GM19438 (cell line): ENCODE measurements at regions not wholly inside any gene's neighbourhood (a gene's known extent, or its start where the extent isn't known, plus 50 kb on each side); places are given as distances from the start of the nearest gene placed in this dataset.
"Not testable (repeated sequence)": the region's sequence is repeated elsewhere in the genome, so short reads cannot be mapped to it uniquely, and the experiment has no call there.

Experiments used
- ATAC-seq: cut with Tn5 transposase; IDR thresholded peaks from one replicate; pipeline ENCODE4 v1.9.1; 2021; ENCODE audit warnings: low read depth; ENCODE audit not compliant: unreplicated experiment

DNA sequence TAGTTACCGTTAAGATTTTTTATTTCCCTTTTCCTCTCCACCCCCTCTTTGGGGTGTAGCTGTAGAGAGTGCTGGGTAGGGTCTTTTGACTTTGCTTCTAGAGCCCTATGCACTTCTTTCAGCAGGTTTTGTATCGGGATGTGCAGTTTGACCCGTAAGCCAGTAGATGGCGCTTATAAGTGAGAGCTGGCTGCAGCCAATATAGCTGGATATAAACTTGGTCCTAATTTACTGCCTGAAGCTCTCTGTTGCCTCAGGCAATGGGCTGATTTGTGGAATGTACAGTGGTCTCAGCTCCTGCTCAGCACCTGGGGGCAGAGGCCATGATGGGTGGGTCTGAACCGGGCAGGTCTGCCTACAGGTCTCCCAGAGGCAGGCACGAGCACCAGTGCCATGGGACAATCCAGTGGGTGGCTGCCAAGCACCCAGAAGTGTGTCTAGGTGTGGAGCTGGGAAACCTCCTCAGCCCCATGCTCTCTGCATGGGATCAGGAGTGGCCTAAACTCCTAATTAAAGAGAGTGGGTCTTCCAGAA is 146.5 kb downstream of the SPANXN1 start:
- ATAC-seq, result no peak

GRCh38 chrX:145394344-145394743 is 147.0 kb downstream of the SPANXN1 start:
- ATAC-seq, result no peak

DNA sequence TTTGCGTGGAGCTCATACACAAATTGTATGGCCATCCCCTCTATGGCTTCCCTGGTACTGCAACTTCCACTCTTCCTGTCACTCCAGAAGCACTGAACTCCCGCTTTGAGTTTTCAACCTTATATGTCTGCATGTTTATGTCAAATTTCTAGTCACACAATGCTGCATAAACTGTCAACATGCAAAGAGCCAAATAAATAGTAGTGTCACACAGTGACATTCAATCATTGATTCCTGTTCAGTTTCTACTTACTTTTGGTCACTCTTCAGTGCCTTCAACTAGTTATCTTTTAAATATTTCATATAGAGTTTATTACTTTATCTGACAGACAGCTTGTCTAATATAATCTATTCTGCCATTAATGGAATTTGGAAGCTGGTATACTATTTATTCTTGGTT is 149.3 kb downstream of the SPANXN1 start:
- ATAC-seq, result no peak

GRCh38 chrX:145405012-145405411 is 157.7 kb downstream of the SPANXN1 start:
- ATAC-seq, result peak; percentile 64

DNA sequence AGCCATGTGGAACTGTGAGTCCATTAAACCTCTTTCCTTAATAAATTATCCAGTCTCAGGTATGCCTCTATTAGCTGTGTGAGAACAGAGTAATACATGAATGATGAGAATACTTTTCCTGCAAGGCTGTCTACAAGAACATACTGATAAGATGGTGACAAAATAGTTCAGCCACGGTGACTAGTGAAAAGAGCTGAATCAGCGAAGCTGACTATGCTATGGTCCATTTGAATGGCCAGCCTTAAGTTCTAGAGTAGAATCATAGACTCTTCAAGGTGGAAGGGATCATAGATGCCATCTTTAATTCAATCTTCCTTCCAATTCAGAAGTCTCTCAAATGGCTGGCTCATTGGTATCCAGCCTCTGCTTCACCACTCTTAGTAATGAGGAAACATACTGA is 163.3 kb downstream of the SPANXN1 start:
- ATAC-seq, result no peak

GRCh38 chrX:145436211-145436610 is 188.9 kb downstream of the SPANXN1 start:
- not testable (repeated sequence) for ATAC-seq

DNA sequence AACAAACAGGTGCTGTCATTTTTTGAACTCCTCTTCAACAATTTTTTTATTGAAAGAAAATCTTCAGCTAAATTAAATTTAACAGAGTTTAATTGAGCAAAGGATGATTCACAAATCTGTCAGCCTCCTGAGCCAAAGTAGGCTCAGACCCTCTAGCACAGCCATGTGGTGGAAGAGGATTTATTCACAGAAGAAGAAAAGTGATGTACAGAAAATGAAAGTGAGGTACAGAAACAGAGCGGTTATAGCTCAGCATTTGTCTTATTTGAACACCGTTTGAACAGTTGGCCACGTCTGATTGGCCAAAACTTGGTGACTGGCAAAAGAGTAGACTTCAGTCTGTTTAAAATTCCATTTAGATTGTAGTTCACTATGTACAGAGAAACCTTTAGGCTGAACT is 217.3 kb downstream of the SPANXN1 start:
- no peak for ATAC-seq

DNA sequence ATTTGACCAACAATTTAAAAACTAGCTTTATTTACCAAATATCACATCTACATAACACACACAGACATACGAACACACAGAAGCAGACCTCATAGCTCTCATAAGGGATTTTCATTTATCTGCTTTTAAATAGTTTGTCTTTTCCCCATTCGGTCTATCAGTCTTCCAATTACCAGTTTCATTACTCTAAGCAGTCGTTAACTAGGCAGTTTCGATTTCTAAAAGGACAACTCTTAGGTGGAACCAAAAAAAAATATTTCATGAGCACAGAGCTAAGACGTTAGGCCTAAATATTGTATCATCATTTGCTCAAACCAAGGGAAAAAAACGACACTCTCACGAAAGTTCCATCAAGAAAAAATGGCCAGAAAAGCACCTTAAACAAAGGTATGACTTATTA is 228.4 kb downstream of the SPANXN1 start:
- no peak for ATAC-seq

DNA sequence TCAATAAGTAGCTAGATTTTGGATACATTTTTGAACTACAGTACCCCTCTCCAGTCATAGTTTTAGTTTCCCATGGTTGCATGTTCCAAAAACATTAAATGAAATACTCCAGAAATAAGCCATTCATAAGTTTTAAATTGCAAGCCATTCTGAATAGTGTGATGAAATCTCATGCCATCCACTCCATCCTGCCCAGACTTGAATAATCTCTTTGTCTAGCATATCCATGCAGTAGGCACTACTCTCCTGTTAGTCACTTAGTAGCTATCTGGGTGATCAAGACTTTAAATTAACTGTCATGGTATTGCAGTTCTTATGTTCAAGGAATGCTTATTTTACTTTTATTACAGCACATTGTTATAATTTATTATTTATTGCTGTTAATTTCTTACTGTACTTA is 237.4 kb downstream of the SPANXN1 start:
- no peak for ATAC-seq

DNA sequence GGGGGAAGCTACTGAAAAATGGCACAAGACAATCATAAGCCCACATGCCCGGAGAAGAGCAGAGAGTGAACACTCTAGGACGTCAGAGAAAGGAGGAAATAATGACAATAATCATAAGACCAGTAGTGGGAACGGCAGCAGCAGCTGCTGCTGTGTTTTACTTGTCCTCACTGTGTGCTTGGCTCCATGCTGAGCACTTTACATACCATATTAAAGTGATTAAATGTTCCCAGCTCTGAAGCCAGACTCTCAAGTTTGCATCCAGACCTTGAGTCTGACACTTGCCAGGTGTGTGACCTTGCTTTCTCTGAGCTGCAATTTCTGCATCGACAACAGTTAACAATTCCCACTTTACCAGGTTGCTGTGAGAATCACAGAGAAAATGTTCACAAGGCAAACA is 255.4 kb downstream of the SPANXN1 start:
- ATAC-seq, result no peak

- no peak for ATAC-seq
Observed at GRCh38 chrX:145506214-145506613, 258.9 kb downstream of the SPANXN1 start.

- no peak for ATAC-seq
Observed at GRCh38 chrX:145524931-145525330, 277.6 kb downstream of the SPANXN1 start.

- no peak for ATAC-seq
Observed at GRCh38 chrX:145532176-145532780, 285.0 kb downstream of the SPANXN1 start.

- no peak for ATAC-seq
Observed at GRCh38 chrX:145533534-145533933, 284.1 kb upstream of the SLITRK2 start.

DNA sequence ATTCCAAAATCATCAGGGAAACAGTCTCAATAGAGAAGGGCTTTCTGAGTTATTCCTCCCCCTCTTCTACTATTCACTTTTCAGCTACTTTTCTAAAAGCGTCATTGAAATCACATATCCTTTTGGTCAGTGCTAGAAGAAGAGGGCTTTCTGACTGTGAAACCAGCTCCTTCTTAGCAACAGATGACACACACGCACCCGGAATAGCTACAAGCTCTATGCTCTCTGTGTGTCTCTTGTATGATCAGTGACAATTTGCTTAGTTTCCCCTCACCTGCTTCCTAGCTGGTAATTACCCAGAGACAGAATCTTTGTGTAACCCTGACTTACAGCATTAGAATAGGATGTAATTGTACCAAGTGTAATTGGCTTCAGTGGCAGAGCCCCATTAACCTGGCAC is 268.1 kb upstream of the SLITRK2 start:
- no peak for ATAC-seq

DNA sequence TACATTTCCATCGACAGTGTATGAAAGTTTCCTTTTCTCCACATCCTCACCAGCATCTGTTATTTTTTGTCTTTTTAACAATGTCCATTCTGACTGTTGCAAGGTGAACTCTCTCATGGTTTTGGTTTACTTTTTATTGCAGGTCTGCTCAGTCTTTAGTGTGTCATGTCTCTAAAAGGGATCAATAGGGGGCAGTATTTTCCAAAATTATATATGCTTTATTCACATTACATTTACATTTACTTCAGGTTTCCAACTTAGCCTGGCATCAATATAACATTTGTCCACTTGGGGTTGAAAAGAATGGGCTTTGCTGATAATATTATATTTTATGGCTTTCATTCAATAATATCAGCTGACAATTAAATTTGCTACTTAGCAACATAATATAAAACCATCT is 265.0 kb upstream of the SLITRK2 start:
- ATAC-seq, result no peak

GRCh38 chrX:145553702-145554101 is 263.9 kb upstream of the SLITRK2 start:
- no peak for ATAC-seq

- no peak for ATAC-seq
Observed at GRCh38 chrX:145563159-145563558, 254.5 kb upstream of the SLITRK2 start.

- ATAC-seq, result no peak
Observed at GRCh38 chrX:145609951-145610511, 207.6 kb upstream of the SLITRK2 start.

GRCh38 chrX:145613894-145614293 is 203.7 kb upstream of the SLITRK2 start:
- ATAC-seq, result no peak

- no peak for ATAC-seq
Observed at GRCh38 chrX:145620666-145621065, 197.0 kb upstream of the SLITRK2 start.

- ATAC-seq, result no peak
Observed at GRCh38 chrX:145623453-145623852, 194.2 kb upstream of the SLITRK2 start.

DNA sequence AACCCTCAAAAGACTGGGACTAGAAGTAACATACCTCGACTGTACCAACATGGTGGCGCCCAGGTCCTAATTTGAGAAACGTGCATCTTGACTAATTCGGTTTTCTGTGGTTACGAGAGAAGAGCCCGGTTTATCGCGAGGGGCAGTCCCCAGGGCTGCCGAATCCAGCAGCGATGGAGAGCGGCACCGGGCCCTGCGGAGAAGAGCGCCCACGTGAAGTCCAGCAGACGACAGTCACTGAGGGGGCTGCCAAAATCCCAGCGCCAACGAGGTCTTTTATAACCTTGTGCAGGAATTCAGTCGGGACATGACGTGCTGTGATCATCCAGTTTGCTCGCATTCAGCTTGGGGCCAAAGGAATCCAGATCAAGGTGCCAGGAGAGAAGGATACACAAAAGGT is 187.5 kb upstream of the SLITRK2 start:
- ATAC-seq, result no peak
